ENCODE measurements at regions not wholly inside any gene's neighbourhood (a gene's known extent, or its start where the extent isn't known, plus 50 kb on each side); places are given as distances from the start of the nearest gene placed in this dataset.

DNA sequence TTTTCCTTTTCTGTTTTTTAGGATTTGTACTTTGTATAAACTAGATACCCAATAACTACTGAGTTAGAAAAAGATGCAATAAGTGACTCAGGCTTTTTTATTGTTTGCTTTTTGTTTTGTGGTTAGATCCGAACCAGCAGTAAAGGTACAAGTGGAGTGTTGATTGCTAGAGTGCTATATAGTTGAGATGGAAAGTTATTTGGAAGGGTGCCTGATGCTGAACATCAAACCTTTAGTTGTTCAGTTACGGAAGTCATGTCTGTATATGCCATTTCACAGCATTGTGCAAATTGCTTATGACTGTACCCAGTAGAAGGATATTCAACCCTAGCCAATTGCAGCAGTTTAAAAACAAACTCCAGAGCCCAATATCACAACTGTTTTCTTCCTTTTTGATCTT is 285.1 kb downstream of the MAT2B start:
- TF ChIP-seq, protein P1, sequence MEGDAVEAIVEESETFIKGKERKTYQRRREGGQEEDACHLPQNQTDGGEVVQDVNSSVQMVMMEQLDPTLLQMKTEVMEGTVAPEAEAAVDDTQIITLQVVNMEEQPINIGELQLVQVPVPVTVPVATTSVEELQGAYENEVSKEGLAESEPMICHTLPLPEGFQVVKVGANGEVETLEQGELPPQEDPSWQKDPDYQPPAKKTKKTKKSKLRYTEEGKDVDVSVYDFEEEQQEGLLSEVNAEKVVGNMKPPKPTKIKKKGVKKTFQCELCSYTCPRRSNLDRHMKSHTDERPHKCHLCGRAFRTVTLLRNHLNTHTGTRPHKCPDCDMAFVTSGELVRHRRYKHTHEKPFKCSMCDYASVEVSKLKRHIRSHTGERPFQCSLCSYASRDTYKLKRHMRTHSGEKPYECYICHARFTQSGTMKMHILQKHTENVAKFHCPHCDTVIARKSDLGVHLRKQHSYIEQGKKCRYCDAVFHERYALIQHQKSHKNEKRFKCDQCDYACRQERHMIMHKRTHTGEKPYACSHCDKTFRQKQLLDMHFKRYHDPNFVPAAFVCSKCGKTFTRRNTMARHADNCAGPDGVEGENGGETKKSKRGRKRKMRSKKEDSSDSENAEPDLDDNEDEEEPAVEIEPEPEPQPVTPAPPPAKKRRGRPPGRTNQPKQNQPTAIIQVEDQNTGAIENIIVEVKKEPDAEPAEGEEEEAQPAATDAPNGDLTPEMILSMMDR (IDR thresholded peaks at IDR 0.05) = no peak
- no peak for TF ChIP-seq POLR2A (IDR thresholded peaks at IDR 0.05)
